H9 (cell line): ENCODE measurements at regions not wholly inside any gene's neighbourhood (a gene's known extent, or its start where the extent isn't known, plus 50 kb on each side); places are given as distances from the start of the nearest gene placed in this dataset.

Experiments used
- DNase-seq: peaks from one replicate; pipeline ENCODE4 v3.0.0-alpha.2; 2017
- H2AFZ ChIP-seq: one replicate; pipeline ENCODE4 v1.6.1; 2013; ENCODE audit warnings: mild to moderate bottlenecking, low read length, control low read depth, moderate library complexity
- H2AK5ac ChIP-seq: 2 replicates; pipeline ENCODE4 v1.6.1; 2013; ENCODE audit warnings: low read length, control low read depth, mixed read lengths; ENCODE audit not compliant: insufficient read length
- H2BK120ac ChIP-seq: one replicate; pipeline ENCODE4 v1.6.1; 2013; ENCODE audit warnings: low read depth, mild to moderate bottlenecking, low read length, control low read depth, inconsistent platforms; ENCODE audit not compliant: poor library complexity, severe bottlenecking
- H2BK12ac ChIP-seq: 2 replicates; pipeline ENCODE4 v1.6.1; 2013; ENCODE audit warnings: low read length, control low read depth, mixed read lengths, low read depth; ENCODE audit not compliant: insufficient read length
- H2BK15ac ChIP-seq: 2 replicates; pipeline ENCODE4 v1.6.1; 2013; ENCODE audit warnings: low read depth, low read length, control low read depth
- H2BK20ac ChIP-seq: one replicate; pipeline ENCODE4 v1.6.1; 2013; ENCODE audit warnings: low read depth, mild to moderate bottlenecking, low read length, control low read depth, inconsistent platforms; ENCODE audit not compliant: poor library complexity, severe bottlenecking
- H2BK5ac ChIP-seq: 2 replicates; pipeline ENCODE4 v1.6.1; 2013; ENCODE audit warnings: low read length, control low read depth, mixed read lengths; ENCODE audit not compliant: insufficient read length
- H3K14ac ChIP-seq: 2 replicates; pipeline ENCODE4 v1.6.1; 2013; ENCODE audit warnings: low read length, control low read depth; ENCODE audit not compliant: insufficient read depth
- H3K18ac ChIP-seq: 2 replicates; pipeline ENCODE4 v1.6.1; 2013; ENCODE audit warnings: low read depth, mild to moderate bottlenecking, mixed read lengths, low read length, control low read depth; ENCODE audit not compliant: insufficient read length
- H3K23ac ChIP-seq: 2 replicates; pipeline ENCODE4 v1.6.1; 2013; ENCODE audit warnings: low read length, control low read depth, mixed read lengths, low read depth; ENCODE audit not compliant: insufficient read length
- H3K23me2 ChIP-seq: 2 replicates; pipeline ENCODE4 v1.6.1; 2013; ENCODE audit warnings: low read depth, mild to moderate bottlenecking, mixed read lengths, low read length, control low read depth; ENCODE audit not compliant: insufficient read length, poor library complexity, severe bottlenecking
- H3K27ac ChIP-seq: 2 replicates; pipeline ENCODE4 v1.5.1; 2013; ENCODE audit warnings: low read length, control low read depth, mixed read lengths, low read depth; ENCODE audit not compliant: insufficient read length
- H3K27me3 ChIP-seq: 2 replicates; pipeline ENCODE4 v1.6.1; 2013; ENCODE audit warnings: low read length, control low read depth, inconsistent platforms; ENCODE audit not compliant: insufficient read depth
- H3K4ac ChIP-seq: 2 replicates; pipeline ENCODE4 v1.6.1; 2013; ENCODE audit warnings: low read depth, mild to moderate bottlenecking, control low read depth, inconsistent platforms, low read length, moderate library complexity
- H3K4me1 ChIP-seq: 2 replicates; pipeline ENCODE4 v1.6.1; 2013; ENCODE audit warnings: low read length, control low read depth, inconsistent platforms; ENCODE audit not compliant: insufficient read depth
- H3K4me2 ChIP-seq: 2 replicates; pipeline ENCODE4 v1.6.1; 2013; ENCODE audit warnings: low read length, control low read depth, mixed read lengths; ENCODE audit not compliant: insufficient read length, insufficient read depth
- H3K56ac ChIP-seq: 2 replicates; pipeline ENCODE4 v1.6.1; 2013; ENCODE audit warnings: low read depth, mild to moderate bottlenecking, mixed read lengths, low read length, control low read depth; ENCODE audit not compliant: insufficient read length
- H3K79me1 ChIP-seq: 2 replicates; pipeline ENCODE4 v1.6.1; 2013; ENCODE audit warnings: low read depth, mild to moderate bottlenecking, moderate library complexity, low read length, control low read depth, inconsistent platforms; ENCODE audit not compliant: insufficient read depth, poor library complexity, severe bottlenecking
- H3K79me2 ChIP-seq: 2 replicates; pipeline ENCODE4 v1.6.1; 2013; ENCODE audit warnings: low read length, control low read depth, inconsistent platforms; ENCODE audit not compliant: insufficient read depth
- H3K9ac ChIP-seq: 2 replicates; pipeline ENCODE4 v1.6.1; 2013; ENCODE audit warnings: low read length, control low read depth, mixed read lengths; ENCODE audit not compliant: insufficient read length; ENCODE audit errors: extremely low read depth
- H3K9me3 ChIP-seq: one replicate; pipeline ENCODE4 v1.6.1; 2013; ENCODE audit warnings: low read depth, low read length, inconsistent platforms; ENCODE audit not compliant: control insufficient read depth
- H3T11ph ChIP-seq: one replicate; pipeline ENCODE4 v1.6.1; 2013; ENCODE audit warnings: mild to moderate bottlenecking, low read length, control low read depth, inconsistent platforms
- H4K20me1 ChIP-seq: one replicate; pipeline ENCODE4 v1.6.1; 2013; ENCODE audit not compliant: control insufficient read depth, insufficient read length, insufficient read depth
- H4K5ac ChIP-seq: 2 replicates; pipeline ENCODE4 v1.6.1; 2013; ENCODE audit warnings: low read depth, mild to moderate bottlenecking, mixed read lengths, low read length, control low read depth; ENCODE audit not compliant: insufficient read length
- H4K8ac ChIP-seq: replicated peaks from 2 replicates; pipeline ENCODE4 v1.6.1; 2013; ENCODE audit warnings: low read length, control low read depth, mixed read lengths, low read depth; ENCODE audit not compliant: insufficient read length
- H4K91ac ChIP-seq: 2 replicates; pipeline ENCODE4 v1.6.1; 2013; ENCODE audit warnings: low read depth, mild to moderate bottlenecking, moderate library complexity, mixed read lengths, low read length, control low read depth; ENCODE audit not compliant: insufficient read length
- H3K27ac Mint-ChIP-seq, 3 experiments: 2 replicates in 2 of 3; 3 replicates in 1 of 3; pipeline ENCODE4 v1.8.0; 2020 to 2021; ENCODE audit warnings: mixed read lengths in 3 of 3, mild to moderate bottlenecking in 1 of 3, moderate library complexity in 1 of 3
- H3K27me3 Mint-ChIP-seq: 2 replicates; pipeline ENCODE4 v1.8.0; 2021; ENCODE audit warnings: low read depth, mild to moderate bottlenecking, moderate library complexity, mixed read lengths
- H3K36me3 Mint-ChIP-seq, 3 experiments: 2 replicates in 2 of 3; 3 replicates in 1 of 3; pipeline ENCODE4 v1.8.0; 2020 to 2021; ENCODE audit warnings: low read depth in 3 of 3, mixed read lengths in 3 of 3; ENCODE audit not compliant: insufficient read depth in 1 of 3
- H3K4me1 Mint-ChIP-seq, 2 experiments: 2 replicates each; pipeline ENCODE4 v1.8.0; 2020; ENCODE audit warnings: mixed read lengths in 2 of 2
- H3K4me3 Mint-ChIP-seq, 2 experiments: 2 replicates in 1 of 2; 3 replicates in 1 of 2; pipeline ENCODE4 v1.8.0; 2020 to 2021; ENCODE audit warnings: mild to moderate bottlenecking in 2 of 2, mixed read lengths in 2 of 2, moderate library complexity in 1 of 2
- H3K9me3 Mint-ChIP-seq, 2 experiments: 2 replicates in 1 of 2; 3 replicates in 1 of 2; pipeline ENCODE4 v1.8.0; 2020; ENCODE audit warnings: mild to moderate bottlenecking in 2 of 2, mixed read lengths in 2 of 2, moderate library complexity in 1 of 2
- WGBS: extraction: QIAGEN DNeasy Blood & Tissue Kit; methylation state at CpG from one replicate; pipeline ENCODE4 v1.1.7; 2013; ENCODE audit warnings: missing lambda C conversion rate, low lambda C conversion rate, mixed read lengths; ENCODE audit not compliant: insufficient read length; ENCODE audit errors: extremely low coverage; 5-methylcytosine and 5-hydroxymethylcytosine counted together
- TF ChIP-seq, protein P1 (sequence below): fragments of 200-600 bp; sonication (generic); conservative IDR thresholded peaks from 3 replicates; pipeline ENCODE4 v1.8.0; 2021; ENCODE audit warnings: antibody characterized with exemption, mild to moderate bottlenecking

DNA sequence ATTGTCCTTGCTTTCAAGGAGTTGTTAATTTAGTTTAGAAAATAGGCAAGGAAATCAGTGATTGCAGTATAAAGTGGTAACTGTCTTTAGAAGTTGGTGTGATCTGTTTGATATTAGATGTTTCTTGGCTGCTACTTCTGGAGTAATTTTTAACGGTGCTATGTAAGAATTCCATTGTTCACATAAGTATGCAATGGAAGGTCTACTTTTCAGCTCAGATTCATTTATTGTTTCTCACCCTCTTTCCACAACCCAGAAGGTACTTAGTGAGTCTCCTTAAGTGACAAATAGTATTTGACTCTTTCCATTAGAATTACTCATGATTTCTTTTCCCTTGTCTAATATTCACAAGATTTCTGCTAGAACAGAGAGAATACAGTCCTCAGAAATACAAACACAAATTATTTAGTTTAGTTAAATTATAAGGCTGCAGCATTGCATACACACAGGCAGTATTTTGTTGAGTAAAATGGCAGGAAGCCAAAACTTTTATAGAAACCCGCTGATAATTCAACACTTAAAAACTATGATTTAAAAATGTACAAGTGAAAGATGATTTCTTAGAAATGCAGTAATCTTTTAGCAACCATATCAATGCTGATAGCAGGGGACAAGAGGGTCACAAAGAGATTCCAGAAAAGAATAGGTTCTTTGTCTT, 554.3 kb downstream of the CD109 start:
- Histone ChIP-seq H2AK5ac (no peak overlapping the region), H3K9me3 (no peaks in the 10 kb centered on the region), H3K79me2 (no peaks in the 10 kb centered on the region), H4K5ac (no peak overlapping the region), H3K4me1 (no peaks in the 10 kb centered on the region), H2BK12ac (no peak overlapping the region), H3K27ac (no peak overlapping the region), H3K27me3 (no peaks in the 10 kb centered on the region), H2BK15ac (no peak overlapping the region), H2AFZ (no peak overlapping the region), H3K23me2 (no peaks in the 10 kb centered on the region), H3K18ac (no peak overlapping the region), H3K9ac (no peak overlapping the region), H3T11ph (no peak overlapping the region), H3K14ac (no peak overlapping the region), H4K91ac (no peak overlapping the region), H3K4me2 (no peak overlapping the region), H3K23ac (no peak overlapping the region), H3K56ac (no peak overlapping the region), H4K8ac (no peak overlapping the region), H3K79me1 (no peaks in the 10 kb centered on the region), H3K4ac (no peak overlapping the region), H2BK5ac (no peak overlapping the region), H2BK20ac (no peak overlapping the region), H2BK120ac (no peak overlapping the region), H4K20me1 (no peaks in the 10 kb centered on the region)
- no peak for DNase-seq
- H3K27me3 Mint-ChIP-seq: peaks cover 1% of the 10 kb centered on the region; the same call in 1 of the 2 replicates
- H3K9me3 Mint-ChIP-seq: peaks cover 9 to 13% of the 10 kb centered on the region in 2 experiments; a peak in 4 of 5 replicates
- H3K36me3 Mint-ChIP-seq: peaks cover 0 to 10% (median 0%) of the 10 kb centered on the region in 3 experiments; a peak in 4 of 7 replicates
- no CpG with 5 or more reads among the region's 2 CpGs for WGBS
- H3K4me1 Mint-ChIP-seq: peaks cover 4 to 11% of the 10 kb centered on the region in 2 experiments; a peak in 2 of 4 replicates
- no peak overlapping the region for H3K27ac Mint-ChIP-seq
- TF ChIP-seq, protein P1, sequence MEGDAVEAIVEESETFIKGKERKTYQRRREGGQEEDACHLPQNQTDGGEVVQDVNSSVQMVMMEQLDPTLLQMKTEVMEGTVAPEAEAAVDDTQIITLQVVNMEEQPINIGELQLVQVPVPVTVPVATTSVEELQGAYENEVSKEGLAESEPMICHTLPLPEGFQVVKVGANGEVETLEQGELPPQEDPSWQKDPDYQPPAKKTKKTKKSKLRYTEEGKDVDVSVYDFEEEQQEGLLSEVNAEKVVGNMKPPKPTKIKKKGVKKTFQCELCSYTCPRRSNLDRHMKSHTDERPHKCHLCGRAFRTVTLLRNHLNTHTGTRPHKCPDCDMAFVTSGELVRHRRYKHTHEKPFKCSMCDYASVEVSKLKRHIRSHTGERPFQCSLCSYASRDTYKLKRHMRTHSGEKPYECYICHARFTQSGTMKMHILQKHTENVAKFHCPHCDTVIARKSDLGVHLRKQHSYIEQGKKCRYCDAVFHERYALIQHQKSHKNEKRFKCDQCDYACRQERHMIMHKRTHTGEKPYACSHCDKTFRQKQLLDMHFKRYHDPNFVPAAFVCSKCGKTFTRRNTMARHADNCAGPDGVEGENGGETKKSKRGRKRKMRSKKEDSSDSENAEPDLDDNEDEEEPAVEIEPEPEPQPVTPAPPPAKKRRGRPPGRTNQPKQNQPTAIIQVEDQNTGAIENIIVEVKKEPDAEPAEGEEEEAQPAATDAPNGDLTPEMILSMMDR: no peak
- H3K4me3 Mint-ChIP-seq: no peak overlapping the region
